NCI-H82 (cell line): ENCODE measurements at regions not wholly inside any gene's neighbourhood (a gene's known extent, or its start where the extent isn't known, plus 50 kb on each side); places are given as distances from the start of the nearest gene placed in this dataset.
"Not testable (repeated sequence)": the region's sequence is repeated elsewhere in the genome, so short reads cannot be mapped to it uniquely, and the experiment has no call there.

Source experiments
- DNase-seq: peaks from one replicate; lab custom pipeline; 2025; lab: John Stamatoyannopoulos, UW

DNA sequence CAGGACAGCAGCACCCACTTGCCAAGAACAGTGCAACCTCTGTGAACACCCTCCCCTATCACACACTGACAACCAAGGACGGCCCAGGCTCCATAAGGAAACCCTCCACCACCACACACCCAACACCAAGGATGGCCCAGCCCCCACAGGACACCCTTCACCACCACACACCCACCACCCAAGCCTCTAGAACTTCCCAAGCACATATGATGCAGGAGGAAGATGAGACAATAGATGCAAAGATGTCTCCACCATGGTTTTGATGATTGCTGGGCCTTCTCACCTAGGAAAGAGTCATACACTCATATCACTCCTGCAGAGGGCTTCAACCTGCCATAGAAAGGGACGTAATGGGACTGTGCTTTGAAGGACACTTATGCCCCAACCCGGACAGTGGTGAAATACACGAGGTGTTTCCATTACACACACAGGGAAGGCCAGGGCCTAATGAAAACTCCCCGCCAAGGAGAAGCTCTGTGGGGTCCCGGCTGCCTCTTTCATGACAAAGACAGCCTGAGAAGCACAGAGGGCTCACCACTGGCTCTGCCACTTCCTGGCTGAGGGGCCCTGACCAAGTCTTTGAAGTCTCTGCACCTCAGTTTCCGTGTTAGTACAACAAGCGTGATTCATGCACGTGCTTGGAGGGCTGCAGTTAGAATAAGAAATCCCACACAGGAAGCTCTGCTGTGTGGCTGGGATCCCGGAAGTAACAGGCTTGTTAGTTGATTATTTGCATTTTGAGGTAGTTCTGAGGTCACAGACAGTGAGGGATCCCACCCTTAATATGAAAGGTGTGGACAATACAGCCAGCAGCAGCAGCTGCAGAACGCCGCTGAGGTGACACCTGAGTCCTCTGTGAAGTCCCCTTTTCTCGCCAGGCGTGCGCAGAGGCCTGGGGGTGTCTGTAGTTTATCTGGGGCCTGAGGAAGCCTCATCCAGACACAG, 61.9 kb upstream of the ATP12A start:
- DNase-seq, result no peak

DNA sequence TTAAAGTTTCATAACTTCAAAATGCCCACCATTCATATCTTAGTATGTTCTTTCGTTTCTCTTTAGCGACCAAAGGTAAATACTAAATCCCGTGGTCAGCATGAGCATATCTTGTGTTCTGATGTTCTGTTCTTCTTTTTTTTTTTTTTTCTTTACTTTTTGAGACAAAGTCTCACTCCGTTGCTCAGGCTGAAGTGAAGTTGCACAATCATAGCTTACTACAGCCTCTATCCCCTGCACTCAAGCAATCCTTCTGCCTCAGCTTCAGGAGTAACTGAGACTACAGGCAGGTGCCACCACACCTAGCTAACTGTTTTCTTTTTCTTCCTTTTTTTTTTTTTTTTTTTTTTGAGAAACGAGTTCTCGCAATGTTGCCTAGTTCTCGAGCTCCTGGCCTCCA, 60.9 kb upstream of the ATP12A start:
- DNase-seq, result no peak

DNA sequence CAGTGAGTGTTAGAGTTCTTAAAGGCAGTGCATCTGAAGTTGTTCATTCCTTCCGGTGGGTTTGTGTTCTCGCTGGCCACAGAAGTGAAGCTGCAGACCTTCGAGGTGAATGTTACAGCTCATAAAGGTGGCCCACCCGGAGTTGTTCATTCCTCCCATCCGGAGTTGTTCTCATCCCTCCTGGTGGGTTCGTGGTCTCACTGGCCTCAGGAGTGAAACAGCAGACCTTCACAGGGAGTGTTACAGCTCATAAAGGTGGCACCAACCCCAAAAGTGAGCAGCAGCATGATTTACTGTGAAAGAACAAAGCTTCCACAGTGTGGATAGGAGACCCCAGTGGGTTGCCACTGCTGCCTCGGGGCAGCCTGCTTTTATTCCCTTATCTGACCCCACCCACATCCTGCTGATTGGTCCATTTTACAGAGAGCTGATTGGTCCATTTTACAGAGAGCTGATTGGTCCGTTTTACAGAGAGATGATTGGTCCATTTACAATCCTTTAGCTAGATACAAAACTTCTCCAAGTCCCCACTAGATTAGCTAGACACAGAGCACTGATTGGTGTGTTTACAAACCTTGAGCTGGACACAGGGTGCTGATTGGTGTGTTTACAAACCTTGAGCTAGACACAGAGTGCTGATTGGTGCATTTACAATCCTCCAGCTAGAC, 57.6 kb upstream of the ATP12A start:
- not testable (repeated sequence) for DNase-seq

DNA sequence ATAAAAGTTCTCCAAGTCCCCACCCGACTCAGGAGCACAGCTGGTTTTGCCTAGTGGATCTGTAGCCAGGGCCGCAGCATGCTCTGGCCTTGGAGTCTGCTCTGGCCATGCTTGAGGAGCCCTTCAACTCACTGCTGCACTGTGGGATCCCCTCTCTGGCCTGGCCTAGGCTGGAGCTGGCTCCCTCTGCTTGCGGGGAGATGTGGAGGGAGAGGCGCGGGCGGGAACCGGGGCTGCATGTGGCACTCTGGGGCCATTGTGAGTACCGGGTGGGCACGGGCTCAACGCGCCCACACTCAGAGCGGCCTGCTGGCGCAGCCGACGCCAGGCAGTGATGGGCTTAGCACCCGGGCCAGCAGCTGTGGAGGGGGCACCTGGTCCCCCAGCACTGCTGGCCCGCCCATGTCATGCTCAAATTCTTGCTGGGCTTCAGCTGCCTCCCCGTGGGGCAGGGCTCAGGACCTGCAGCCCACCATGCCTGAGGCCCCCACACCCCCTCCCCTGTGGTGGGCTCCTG, 57.0 kb upstream of the ATP12A start:
- no peak for DNase-seq

DNA sequence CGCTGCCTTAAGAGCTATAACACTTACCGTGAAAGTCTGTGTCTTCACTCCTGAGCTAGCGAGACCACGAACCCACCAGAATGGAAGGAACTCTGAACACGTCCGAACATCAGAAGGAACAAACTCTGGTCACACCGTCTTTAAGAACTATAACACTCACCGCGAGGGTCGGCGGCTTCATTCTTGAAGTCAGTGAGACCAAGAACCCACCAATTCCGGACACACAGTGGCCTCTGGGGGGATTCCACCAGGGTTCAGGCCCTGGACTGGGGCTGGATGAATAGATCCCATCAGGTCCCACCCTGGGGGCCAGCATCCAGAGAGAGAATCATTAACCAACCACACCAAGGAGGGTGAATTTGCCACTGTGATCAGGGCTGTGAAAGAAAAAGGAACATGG, 55.8 kb upstream of the ATP12A start:
- no peak for DNase-seq

DNA sequence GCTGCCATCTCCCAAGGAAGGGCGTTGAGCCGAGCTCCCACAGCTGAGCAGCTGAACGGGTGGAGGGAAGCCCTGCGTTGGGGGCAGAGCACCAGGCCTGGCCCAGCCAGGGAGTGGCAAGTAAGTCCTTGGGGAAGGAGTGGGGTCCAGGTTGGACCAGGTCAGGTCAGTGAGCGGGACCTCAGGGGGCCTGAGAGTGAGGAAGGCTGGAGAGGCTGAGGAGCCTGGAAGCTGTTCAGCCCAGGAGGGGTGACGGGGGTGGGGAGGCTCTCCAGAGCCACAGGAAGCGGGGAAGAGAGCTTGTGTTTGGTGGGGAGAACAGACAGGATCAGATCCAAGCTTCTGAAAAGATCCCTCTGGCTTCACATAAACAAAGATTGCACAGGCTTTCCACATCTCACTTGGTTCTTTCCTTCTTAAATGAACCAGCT, 55.4 kb upstream of the ATP12A start:
- DNase-seq, result no peak

DNA sequence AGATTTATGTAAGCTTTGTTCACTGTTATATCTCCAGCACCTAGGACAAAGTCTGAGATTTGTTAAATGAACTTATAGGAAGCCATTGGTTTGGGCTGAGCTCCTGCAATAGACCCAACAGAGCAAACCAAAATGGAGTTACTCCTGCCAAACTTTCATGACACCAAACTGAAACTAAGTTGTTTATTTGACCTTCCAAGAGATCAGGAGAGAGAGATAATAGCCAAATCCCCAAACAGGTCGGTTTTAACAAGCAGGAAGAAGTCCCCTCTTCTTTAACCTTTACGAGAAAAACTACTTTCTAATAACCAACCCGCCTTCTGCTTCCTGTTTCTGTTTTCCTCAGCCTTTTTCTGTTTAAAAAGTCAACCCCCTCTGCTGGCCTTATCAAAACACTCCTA, 54.9 kb upstream of the ATP12A start:
- DNase-seq, result no peak

DNA sequence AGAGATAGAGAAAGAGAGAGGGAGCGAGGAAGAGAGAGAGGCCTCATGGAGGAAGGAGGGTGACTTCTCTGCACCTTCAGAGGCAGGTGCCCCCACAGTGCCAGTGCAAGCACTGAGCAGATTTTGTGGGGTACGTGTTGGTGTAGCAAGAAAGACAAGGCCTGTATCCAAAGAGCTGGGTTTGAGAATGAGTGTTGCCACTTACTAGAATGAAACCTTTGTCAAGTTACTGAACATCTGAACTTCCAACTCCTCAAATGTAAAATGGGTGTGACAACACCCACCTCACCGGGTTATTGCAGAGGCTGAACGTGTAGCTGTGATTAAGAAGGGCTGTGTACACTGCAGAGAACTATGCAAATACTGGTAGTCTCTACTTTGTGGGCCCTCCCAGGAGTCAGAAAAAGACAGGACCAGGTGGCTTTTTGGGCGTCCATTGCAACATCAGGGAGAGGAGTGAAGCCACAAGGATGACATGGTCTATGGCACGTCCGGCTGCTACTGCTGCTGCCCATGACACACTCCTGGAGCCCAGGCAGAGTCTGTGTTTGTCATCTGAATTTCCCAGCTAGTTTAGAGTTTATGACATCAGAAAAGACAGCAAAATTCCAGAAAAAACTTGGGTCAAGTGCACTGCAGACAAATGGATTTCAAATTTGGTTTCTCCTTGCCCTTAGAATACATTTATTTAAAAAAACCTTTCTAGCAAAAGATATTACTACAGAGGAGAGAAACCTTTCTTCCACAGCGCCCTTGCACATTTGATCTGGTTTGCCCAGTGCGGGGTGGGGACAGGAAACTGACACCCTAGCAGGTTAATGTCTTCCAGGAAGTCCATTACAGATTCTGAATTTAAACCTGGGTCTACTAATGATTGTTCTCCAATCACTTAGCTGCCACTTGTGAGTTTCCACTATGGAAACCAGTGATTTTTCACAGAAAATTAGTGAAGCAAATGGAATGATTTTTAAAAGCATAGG, 54.0 kb upstream of the ATP12A start:
- DNase-seq, result no peak

DNA sequence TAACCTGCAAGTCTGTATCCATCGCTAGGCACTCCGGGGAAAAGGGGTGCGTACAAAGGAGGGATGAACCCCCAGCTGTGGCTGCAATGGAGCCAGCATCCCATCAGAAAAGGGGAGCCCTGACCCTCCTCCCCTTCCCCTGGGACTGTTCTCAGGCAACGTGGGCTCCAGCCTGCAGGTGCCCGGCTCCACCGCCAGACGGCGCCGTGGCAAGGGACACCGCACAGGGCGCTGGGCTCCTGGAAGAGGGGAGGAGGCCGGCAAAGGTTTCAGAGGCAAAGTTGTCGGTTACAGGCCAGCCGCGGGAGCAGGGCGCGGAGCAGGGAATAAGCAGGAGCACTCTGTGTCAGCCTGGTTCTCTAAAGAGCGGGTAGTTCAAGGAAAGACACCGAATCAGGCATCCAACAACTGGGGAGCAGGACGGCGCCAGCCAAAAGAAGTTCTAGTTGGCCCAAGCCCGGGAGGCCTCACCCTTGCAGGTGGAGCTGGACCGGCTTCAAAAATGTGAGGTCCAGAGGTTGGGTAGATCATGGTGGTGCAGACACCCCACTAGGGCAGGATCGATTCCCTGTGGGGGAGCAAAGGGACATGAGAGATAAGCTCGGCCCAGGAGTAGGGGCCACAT, 53.0 kb upstream of the ATP12A start:
- peak; percentile 56 for DNase-seq

DNA sequence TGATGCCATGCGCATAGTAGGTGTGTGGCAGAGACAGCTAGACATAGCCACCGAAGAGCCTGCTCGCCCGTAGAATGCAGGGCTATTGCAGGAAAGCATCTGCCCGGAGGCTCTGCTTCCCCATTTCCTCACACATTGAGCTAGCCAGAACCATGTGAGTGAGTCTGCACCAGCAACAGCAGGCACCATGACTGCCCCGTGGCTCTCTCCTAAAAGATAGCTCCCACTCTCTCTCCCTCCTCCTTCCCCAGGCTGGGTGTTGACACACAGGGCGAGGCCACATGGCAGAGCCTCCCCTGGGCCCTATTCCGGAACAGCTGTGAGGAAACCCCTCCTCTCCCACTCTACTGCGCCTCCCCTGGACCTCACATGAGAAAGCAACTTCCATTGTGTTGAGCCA, 52.3 kb upstream of the ATP12A start:
- peak; percentile 7 for DNase-seq

DNA sequence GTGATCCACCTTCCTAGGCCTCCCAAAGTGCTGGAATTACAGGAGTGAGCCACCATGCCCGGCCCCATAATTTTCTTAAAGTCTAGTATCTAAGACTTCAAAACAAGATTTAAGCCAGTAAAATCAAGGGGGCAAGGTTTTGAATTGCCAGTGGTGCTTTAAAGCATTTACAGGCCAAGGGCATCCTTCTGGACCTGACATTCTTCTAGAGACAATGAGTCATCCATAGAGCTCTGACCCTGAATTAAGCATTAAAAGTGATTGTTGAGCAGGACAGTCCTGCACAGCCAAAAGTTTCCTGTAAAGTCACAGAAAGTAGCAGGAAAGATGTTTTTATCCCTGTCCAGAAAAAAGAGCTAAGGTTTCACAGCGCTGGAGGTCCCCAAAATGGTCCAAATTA, 50.9 kb upstream of the ATP12A start:
- DNase-seq, result no peak

DNA sequence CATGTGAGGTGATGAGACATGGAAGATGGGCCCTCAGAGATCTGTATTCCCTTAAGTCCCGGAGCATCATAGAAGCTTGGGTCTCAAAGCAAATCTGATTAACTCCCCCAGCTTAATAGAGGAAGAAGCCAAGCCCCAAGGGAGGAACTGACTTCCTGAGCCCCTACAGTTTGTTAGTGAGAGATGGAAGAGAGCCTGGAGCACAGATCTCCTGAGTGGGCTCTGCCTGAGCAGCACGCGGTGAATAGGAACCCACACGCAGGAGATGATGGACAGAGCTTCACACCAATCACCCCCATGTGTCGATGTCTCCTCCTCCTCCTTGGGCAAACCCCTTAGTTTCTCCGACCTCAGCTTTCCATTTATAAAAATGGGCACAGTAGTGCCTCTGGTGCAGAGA, 50.1 kb upstream of the ATP12A start:
- DNase-seq, result peak; percentile 93
